ENCODE measurements at regions not wholly inside any gene's neighbourhood (a gene's known extent, or its start where the extent isn't known, plus 50 kb on each side); places are given as distances from the start of the nearest gene placed in this dataset.

DNA sequence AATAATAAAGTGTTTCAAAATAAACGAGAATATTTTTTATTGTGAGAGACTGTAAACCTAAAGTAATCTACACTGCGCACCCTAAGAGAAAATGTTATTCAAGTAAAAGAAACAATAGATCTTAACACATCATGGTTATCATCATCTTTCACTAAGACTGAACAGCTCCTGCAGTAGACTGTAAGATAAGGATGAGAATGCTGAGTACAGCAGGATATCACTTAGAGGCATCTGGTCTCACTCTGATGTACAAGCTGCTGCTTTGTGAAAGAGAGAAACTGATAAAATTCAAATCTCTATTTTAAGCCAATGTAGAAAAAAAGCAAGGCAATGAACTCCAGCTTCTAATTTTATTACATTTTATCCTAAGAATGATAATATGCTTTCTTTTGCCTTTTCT, 261.7 kb upstream of the HTR2A start:
- no peak overlapping the region for H3K4me3 ChIP-seq (ENCODE audit: insufficient read length, low read depth)
- no peaks in the 10 kb centered on the region for H3K9me3 ChIP-seq (ENCODE audit: insufficient read depth, low read length)
- DNase-seq (ENCODE audit: low read depth, low spot score): no peak
- no peak overlapping the region for H3K9ac ChIP-seq (ENCODE audit: insufficient read length, low read depth)
- no peaks in the 10 kb centered on the region for H3K4me1 ChIP-seq (ENCODE audit: insufficient read depth, insufficient read length)
- no peaks in the 10 kb centered on the region for H3K27me3 ChIP-seq (ENCODE audit: insufficient read depth, insufficient read length)
- no peaks in the 10 kb centered on the region for H3K36me3 ChIP-seq (ENCODE audit: insufficient read depth, insufficient read length, low read length)
- TF ChIP-seq SUZ12 (IDR thresholded peaks at IDR 0.05; ENCODE audit: extremely low read depth, insufficient read depth, insufficient read length) (no peak), ZNF274 (IDR thresholded peaks at IDR 0.05; ENCODE audit: low read depth, low read length) (no peak)

DNA sequence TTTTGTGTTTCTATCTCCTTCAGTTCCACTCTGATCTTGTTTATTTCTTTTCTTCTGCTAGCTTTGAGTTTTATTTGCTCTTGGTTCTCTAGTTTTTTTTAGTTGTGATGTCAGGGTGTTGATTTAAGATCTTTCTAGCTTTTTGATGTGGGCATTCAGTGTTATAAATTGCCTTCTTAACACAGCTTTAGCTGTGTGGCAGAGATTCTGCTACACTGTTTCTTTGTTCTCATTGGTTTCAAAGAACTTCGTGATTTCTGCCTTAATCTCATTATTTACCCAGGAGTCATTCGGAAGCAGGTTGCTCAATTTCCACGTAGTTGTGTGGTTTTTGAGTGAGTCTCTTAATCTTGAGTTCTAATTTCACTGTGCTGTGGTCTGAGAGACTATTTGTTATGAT, 251.7 kb upstream of the HTR2A start:
- no peaks in the 10 kb centered on the region for H3K4me1 ChIP-seq (ENCODE audit: insufficient read depth, insufficient read length)
- H3K4me3 ChIP-seq (ENCODE audit: insufficient read length, low read depth): no peak overlapping the region

DNA sequence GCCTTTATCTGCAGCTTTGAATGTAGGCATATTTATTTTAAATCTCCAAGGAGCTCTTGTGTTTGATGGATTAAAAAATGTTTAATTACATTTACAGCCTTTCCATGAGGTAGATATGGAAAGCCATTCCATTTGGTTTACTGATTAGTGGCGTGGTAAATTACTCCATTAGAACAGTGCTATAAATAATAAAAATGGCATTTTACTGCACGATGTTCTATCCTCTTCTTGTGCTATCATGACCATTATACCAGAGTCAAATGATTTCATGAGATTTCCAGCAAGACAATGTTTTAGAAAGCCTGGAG, 250.9 kb upstream of the HTR2A start:
- H3K9me3 ChIP-seq (ENCODE audit: insufficient read depth, low read length): no peaks in the 10 kb centered on the region
- TF ChIP-seq SUZ12 (IDR thresholded peaks at IDR 0.05; ENCODE audit: extremely low read depth, insufficient read depth, insufficient read length) (no peak), ZNF274 (IDR thresholded peaks at IDR 0.05; ENCODE audit: low read depth, low read length) (no peak), YY1 (IDR thresholded peaks at IDR 0.05; ENCODE audit: insufficient read depth, insufficient read length) (no peak)
- no peak overlapping the region for H3K9ac ChIP-seq (ENCODE audit: insufficient read length, low read depth)
- no peak for DNase-seq (ENCODE audit: low read depth, low spot score)
- no peaks in the 10 kb centered on the region for H3K36me3 ChIP-seq (ENCODE audit: insufficient read depth, insufficient read length, low read length)
- H3K4me3 ChIP-seq (ENCODE audit: insufficient read length, low read depth): no peak overlapping the region
- no peaks in the 10 kb centered on the region for H3K4me1 ChIP-seq (ENCODE audit: insufficient read depth, insufficient read length)
- H3K27me3 ChIP-seq (ENCODE audit: insufficient read depth, insufficient read length): no peaks in the 10 kb centered on the region

More for the DNA sequence above, 251.7 kb upstream of the HTR2A start:
- TF ChIP-seq SUZ12 (IDR thresholded peaks at IDR 0.05; ENCODE audit: extremely low read depth, insufficient read depth, insufficient read length): no peak
- no peak for TF ChIP-seq YY1 (IDR thresholded peaks at IDR 0.05; ENCODE audit: insufficient read depth, insufficient read length)
- no peaks in the 10 kb centered on the region for H3K36me3 ChIP-seq (ENCODE audit: insufficient read depth, insufficient read length, low read length)
- no peaks in the 10 kb centered on the region for H3K27me3 ChIP-seq (ENCODE audit: insufficient read depth, insufficient read length)
- H3K9me3 ChIP-seq (ENCODE audit: insufficient read depth, low read length): no peaks in the 10 kb centered on the region
- DNase-seq (ENCODE audit: low read depth, low spot score): no peak
- H3K9ac ChIP-seq (ENCODE audit: insufficient read length, low read depth): no peak overlapping the region

DNA sequence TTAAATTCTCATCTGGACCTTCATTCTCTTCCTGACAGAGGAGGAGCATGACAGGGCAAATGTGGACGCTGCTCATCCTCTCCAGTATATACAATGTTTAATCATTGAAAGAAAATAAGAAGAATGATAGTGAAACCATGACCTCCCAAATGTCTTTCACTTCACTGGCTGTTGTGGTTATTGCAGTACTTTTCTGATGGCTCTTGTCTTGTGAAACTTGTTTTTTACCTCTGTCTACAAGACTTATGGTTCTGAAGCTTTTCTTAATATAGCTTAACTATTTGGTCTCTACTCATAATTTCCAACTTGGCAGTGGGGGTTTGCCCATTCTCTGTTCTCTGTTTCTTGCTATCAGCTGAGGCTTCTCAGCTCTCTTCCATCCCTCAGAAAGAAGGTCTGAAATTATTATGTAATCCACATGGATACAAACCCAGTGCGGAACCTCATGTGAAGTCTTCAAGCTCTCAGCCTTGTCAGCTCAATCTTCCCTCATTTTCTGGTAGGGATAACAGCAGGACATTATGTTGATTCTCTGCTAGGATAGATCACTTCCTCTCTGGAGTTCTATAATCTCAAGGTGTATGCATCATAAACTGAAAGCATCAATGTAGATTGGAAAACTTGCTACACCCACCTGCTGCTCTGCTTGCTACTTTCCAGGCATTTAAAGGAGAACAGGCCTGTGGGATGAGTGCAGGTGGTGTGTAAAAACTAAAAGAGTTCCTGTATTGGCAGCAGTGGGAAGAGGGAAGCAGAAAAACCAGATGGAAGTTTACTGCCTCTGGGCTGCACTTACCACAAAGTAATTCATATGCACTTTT, 250.3 kb upstream of the HTR2A start:
- H3K36me3 ChIP-seq (ENCODE audit: insufficient read depth, insufficient read length, low read length): no peaks in the 10 kb centered on the region
- TF ChIP-seq YY1 (IDR thresholded peaks at IDR 0.05; ENCODE audit: insufficient read depth, insufficient read length) (no peak), SUZ12 (IDR thresholded peaks at IDR 0.05; ENCODE audit: extremely low read depth, insufficient read depth, insufficient read length) (no peak), ZNF274 (IDR thresholded peaks at IDR 0.05; ENCODE audit: low read depth, low read length) (no peak)
- H3K4me3 ChIP-seq (ENCODE audit: insufficient read length, low read depth): no peak overlapping the region
- no peak overlapping the region for H3K9ac ChIP-seq (ENCODE audit: insufficient read length, low read depth)
- no peaks in the 10 kb centered on the region for H3K27me3 ChIP-seq (ENCODE audit: insufficient read depth, insufficient read length)
- no peaks in the 10 kb centered on the region for H3K9me3 ChIP-seq (ENCODE audit: insufficient read depth, low read length)
- H3K4me1 ChIP-seq (ENCODE audit: insufficient read depth, insufficient read length): no peaks in the 10 kb centered on the region
- DNase-seq (ENCODE audit: low read depth, low spot score): no peak

DNA sequence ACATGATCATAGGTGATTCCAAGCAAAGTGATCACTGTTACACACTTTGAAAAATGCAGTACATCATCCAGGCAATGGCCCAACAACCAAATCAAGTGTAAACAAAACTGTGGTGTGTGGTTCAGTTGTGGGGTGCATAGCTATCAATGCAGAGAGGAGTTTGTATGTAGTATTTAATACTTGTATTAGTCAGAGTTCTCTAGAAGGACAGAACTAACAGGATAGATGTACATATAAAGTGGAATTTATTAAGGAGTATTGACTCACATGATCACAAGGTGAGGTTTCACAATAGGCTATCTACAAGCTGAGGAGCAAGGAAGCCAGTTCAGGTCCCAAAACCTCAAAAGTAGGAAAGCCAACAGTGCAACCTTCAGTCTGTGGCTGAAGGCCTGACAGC, 249.3 kb upstream of the HTR2A start:
- TF ChIP-seq YY1 (IDR thresholded peaks at IDR 0.05; ENCODE audit: insufficient read depth, insufficient read length): no peak
- TF ChIP-seq ZNF274 (IDR thresholded peaks at IDR 0.05; ENCODE audit: low read depth, low read length): no peak
- no peak for TF ChIP-seq SUZ12 (IDR thresholded peaks at IDR 0.05; ENCODE audit: extremely low read depth, insufficient read depth, insufficient read length)
- no peaks in the 10 kb centered on the region for H3K27me3 ChIP-seq (ENCODE audit: insufficient read depth, insufficient read length)
- H3K36me3 ChIP-seq (ENCODE audit: insufficient read depth, insufficient read length, low read length): no peaks in the 10 kb centered on the region
- no peak overlapping the region for H3K4me3 ChIP-seq (ENCODE audit: insufficient read length, low read depth)
- H3K9ac ChIP-seq (ENCODE audit: insufficient read length, low read depth): no peak overlapping the region
- no peak for DNase-seq (ENCODE audit: low read depth, low spot score)
- no peaks in the 10 kb centered on the region for H3K9me3 ChIP-seq (ENCODE audit: insufficient read depth, low read length)
- no peaks in the 10 kb centered on the region for H3K4me1 ChIP-seq (ENCODE audit: insufficient read depth, insufficient read length)

DNA sequence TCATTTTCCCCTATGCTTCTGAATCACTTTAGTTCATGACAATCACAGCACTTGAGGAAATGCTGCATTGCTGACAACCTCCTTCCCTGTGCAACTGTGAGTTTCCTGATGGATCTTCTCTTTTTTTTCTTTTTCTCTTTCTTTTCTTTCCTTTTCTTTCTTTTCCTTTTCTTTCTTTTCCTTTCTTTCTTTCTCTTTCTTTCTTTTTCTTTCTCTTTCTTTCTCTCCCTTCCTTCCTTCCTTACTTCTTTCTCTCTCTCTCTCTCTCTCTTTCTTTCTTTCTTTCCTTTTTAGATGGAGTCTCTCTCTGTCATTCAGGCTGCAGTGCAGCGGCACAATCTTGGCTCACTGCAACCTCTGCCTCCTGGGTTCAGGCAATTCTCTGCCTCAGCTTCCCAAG, 247.9 kb upstream of the HTR2A start:
- Histone ChIP-seq H3K27me3 (ENCODE audit: insufficient read depth, insufficient read length) (no peaks in the 10 kb centered on the region), H3K4me1 (ENCODE audit: insufficient read depth, insufficient read length) (no peaks in the 10 kb centered on the region), H3K9ac (ENCODE audit: insufficient read length, low read depth) (no peak overlapping the region), H3K36me3 (ENCODE audit: insufficient read depth, insufficient read length, low read length) (no peaks in the 10 kb centered on the region), H3K4me3 (ENCODE audit: insufficient read length, low read depth) (no peak overlapping the region), H3K9me3 (ENCODE audit: insufficient read depth, low read length) (no peaks in the 10 kb centered on the region)
- TF ChIP-seq ZNF274 (IDR thresholded peaks at IDR 0.05; ENCODE audit: low read depth, low read length) (no peak), SUZ12 (IDR thresholded peaks at IDR 0.05; ENCODE audit: extremely low read depth, insufficient read depth, insufficient read length) (no peak), YY1 (IDR thresholded peaks at IDR 0.05; ENCODE audit: insufficient read depth, insufficient read length) (no peak)
- DNase-seq (ENCODE audit: low read depth, low spot score): no peak

DNA sequence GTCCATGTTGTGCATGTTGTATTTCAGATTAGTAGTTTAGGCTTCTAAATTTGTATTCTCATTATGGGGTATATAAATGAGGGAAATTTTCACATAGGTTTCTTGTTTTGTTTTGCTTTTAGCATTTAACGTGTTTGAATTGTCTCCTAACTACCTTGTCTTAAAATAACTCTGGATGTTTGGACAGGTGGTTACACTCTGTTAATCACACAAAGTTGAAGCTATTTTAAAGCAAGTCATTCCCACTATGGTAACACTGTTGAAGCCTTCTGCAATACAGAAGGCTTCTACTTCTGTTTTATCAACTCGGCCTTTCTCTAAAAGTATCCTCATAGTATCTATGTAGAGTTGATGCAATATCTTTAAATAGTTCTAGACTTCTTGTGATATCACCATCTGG, 245.3 kb upstream of the HTR2A start:
- Histone ChIP-seq H3K27me3 (ENCODE audit: insufficient read depth, insufficient read length) (no peaks in the 10 kb centered on the region), H3K9ac (ENCODE audit: insufficient read length, low read depth) (no peak overlapping the region), H3K4me3 (ENCODE audit: insufficient read length, low read depth) (no peak overlapping the region), H3K36me3 (ENCODE audit: insufficient read depth, insufficient read length, low read length) (no peaks in the 10 kb centered on the region), H3K9me3 (ENCODE audit: insufficient read depth, low read length) (no peaks in the 10 kb centered on the region), H3K4me1 (ENCODE audit: insufficient read depth, insufficient read length) (no peaks in the 10 kb centered on the region)
- no peak for TF ChIP-seq ZNF274 (IDR thresholded peaks at IDR 0.05; ENCODE audit: low read depth, low read length)
- TF ChIP-seq SUZ12 (IDR thresholded peaks at IDR 0.05; ENCODE audit: extremely low read depth, insufficient read depth, insufficient read length): no peak
- TF ChIP-seq YY1 (IDR thresholded peaks at IDR 0.05; ENCODE audit: insufficient read depth, insufficient read length): no peak
- no peak for DNase-seq (ENCODE audit: low read depth, low spot score)
